Spleen (tissue), 11 donors: ENCODE measurements at regions not wholly inside any gene's neighbourhood (a gene's known extent, or its start where the extent isn't known, plus 50 kb on each side); places are given as distances from the start of the nearest gene placed in this dataset.

Experiments
- DNase-seq: peaks from one replicate; pipeline ENCODE4 v3.0.0-alpha.2; 2020
- H3K27ac ChIP-seq, 8 donors: fragments of 200-600 bp; sonication (generic) in 7 of 8; 1 replicate in 4 of 8; 2 replicates in 4 of 8; pipeline versions ENCODE4 v1.5.0 to v1.8.0; 2016 to 2021; ENCODE audit warnings: inconsistent platforms in 4 of 8, mild to moderate bottlenecking in 4 of 8, moderate library complexity in 1 of 8
- H3K27me3 ChIP-seq, 7 donors: fragments of 200-600 bp; sonication (generic) in 6 of 7; replicated peaks in 1 of 7; 1 replicate in 4 of 7; 2 replicates in 3 of 7; pipeline versions ENCODE4 v1.5.0 to v1.8.0; 2016 to 2021; ENCODE audit warnings: inconsistent platforms in 3 of 7, mild to moderate bottlenecking in 1 of 7
- H3K36me3 ChIP-seq, 6 donors: fragments of 200-600 bp; sonication (generic) in 5 of 6; 1 replicate in 4 of 6; 2 replicates in 2 of 6; pipeline versions ENCODE4 v1.5.0 to v1.8.0; 2016 to 2021; ENCODE audit warnings: inconsistent platforms in 2 of 6
- H3K4me1 ChIP-seq, 6 donors: fragments of 200-600 bp; sonication (generic) in 5 of 6; 1 replicate in 3 of 6; 2 replicates in 3 of 6; pipeline versions ENCODE4 v1.5.0 to v1.8.0; 2016 to 2021; ENCODE audit warnings: inconsistent platforms in 3 of 6
- H3K4me3 ChIP-seq, 8 donors: fragments of 200-600 bp; sonication (generic) in 7 of 8; 1 replicate in 4 of 8; 2 replicates in 4 of 8; pipeline versions ENCODE4 v1.5.0 to v1.8.0; 2016 to 2021; ENCODE audit warnings: inconsistent platforms in 4 of 8, mild to moderate bottlenecking in 4 of 8, moderate library complexity in 2 of 8
- H3K9me3 ChIP-seq, 8 donors: fragments of 200-600 bp; sonication (generic) in 7 of 8; 1 replicate in 4 of 8; 2 replicates in 4 of 8; pipeline versions ENCODE4 v1.5.0 to v1.8.0; 2016 to 2021; ENCODE audit warnings: inconsistent platforms in 4 of 8
- CTCF ChIP-seq, 11 experiments: fragments of 200-600 bp in 7 of 11; fragments of 450-650 bp in 4 of 11; sonication (generic) in 4 of 11; IDR thresholded peaks in 8 of 11; conservative IDR thresholded peaks in 3 of 11; 1 replicate in 7 of 11; 2 replicates in 4 of 11; pipeline versions ENCODE4 v1.4.0 to v1.8.0; 2016 to 2021; ENCODE audit warnings: antibody characterized with exemption in 11 of 11, inconsistent platforms in 4 of 11, mild to moderate bottlenecking in 1 of 11
- POLR2A ChIP-seq, 3 donors: fragments of 450-650 bp; IDR thresholded peaks; one replicate each; pipeline ENCODE4 v1.5.1; 2017; ENCODE audit warnings: antibody characterized with exemption in 3 of 3, mild to moderate bottlenecking in 1 of 3
- POLR2AphosphoS5 ChIP-seq, 3 donors: sonication (generic); formaldehyde crosslinking; IDR thresholded peaks; one replicate each; pipeline ENCODE4 v1.5.1; 2017; ENCODE audit warnings: antibody characterized with exemption in 3 of 3
- WGBS, 5 donors: extraction: QIAGEN DNeasy Blood & Tissue Kit in 3 of 5; methylation state at CpG; one replicate each; pipeline versions ENCODE4 v1.1.5 to v1.1.7; 2013 to 2018; 5-methylcytosine and 5-hydroxymethylcytosine counted together
- intact Hi-C: fragments of 100-400 bp; cut with DNase I; formaldehyde crosslinking; loops from one replicate; pipeline ENCODE4 v1.15.0; 2023; ENCODE audit warnings: low total_unique reads
- donor health status: healthy with polysubstance abuse.
- donor health status: DM: no; HTN: no; CAD: no; lungs with moderate emphysema.
- donor health status: DM: no; HTN: no; CAD: no.
- donor health status: Bipolar disorder and iron deficiency.
- donor health status: healthy.
- donor health status: DM: no; HTN: no; CAD: no.
- donor health status: DM: yes; HTN: yes; CAD: no.

GRCh38 chr2:105644174-105644980 is 100.3 kb upstream of the NCK2 start:
- Histone ChIP-seq H3K27ac (peak overlapping the region in 6 of 8 donors; percentile 13 to 54 (median 28)), H3K4me3 (no peak overlapping the region), H3K27me3 (no peaks in the 10 kb centered on the region), H3K9me3 (peaks cover 0 to 4% (median 0%) of the 10 kb centered on the region in 8 donors), H3K4me1 (no peaks in the 10 kb centered on the region), H3K36me3 (no peaks in the 10 kb centered on the region)
- no peak for TF ChIP-seq POLR2AphosphoS5 (IDR thresholded peaks at IDR 0.05)
- no peak for TF ChIP-seq CTCF (IDR thresholded peaks at IDR 0.05 in 8 of 11, conservative IDR thresholded peaks at IDR 0.05 in 3 of 11)
- no peak for TF ChIP-seq POLR2A (IDR thresholded peaks at IDR 0.05)
- WGBS, 5 donors: 62 to 74% (median 73%) methylated on average over 18 of the region's 18 CpGs
- intact Hi-C loops: no loop called here
- no peak for DNase-seq

GRCh38 chr2:105643405-105644173 is 101.1 kb upstream of the NCK2 start:
- intact Hi-C loops: no loop called here
- peak overlapping the region in 4 of 8 donors; percentile 17 to 54 (median 40) for H3K27ac ChIP-seq
- no peaks in the 10 kb centered on the region for H3K36me3 ChIP-seq
- H3K4me1 ChIP-seq: no peaks in the 10 kb centered on the region
- whole genome bisulfite sequencing, 5 donors: 58 to 73% (median 65%) methylated on average over 15 of the region's 15 CpGs
- no peak for TF ChIP-seq CTCF (IDR thresholded peaks at IDR 0.05 in 8 of 11, conservative IDR thresholded peaks at IDR 0.05 in 3 of 11)
- TF ChIP-seq POLR2A (IDR thresholded peaks at IDR 0.05): no peak
- TF ChIP-seq POLR2AphosphoS5 (IDR thresholded peaks at IDR 0.05): no peak
- no peaks in the 10 kb centered on the region for H3K9me3 ChIP-seq
- no peak for DNase-seq
- no peak overlapping the region for H3K4me3 ChIP-seq
- H3K27me3 ChIP-seq: no peaks in the 10 kb centered on the region

- H3K9me3 ChIP-seq: no peaks in the 10 kb centered on the region
- H3K4me1 ChIP-seq: no peaks in the 10 kb centered on the region
- H3K4me3 ChIP-seq: no peak overlapping the region
- no peak overlapping the region for H3K27ac ChIP-seq
- DNase-seq: no peak
- H3K36me3 ChIP-seq: no peaks in the 10 kb centered on the region
- no peaks in the 10 kb centered on the region for H3K27me3 ChIP-seq
- 80 to 88% (median 85%) methylated on average over 12 of the region's 12 CpGs for WGBS, 5 donors
- intact Hi-C loops: no loop called here
- no peak for TF ChIP-seq POLR2AphosphoS5 (IDR thresholded peaks at IDR 0.05)
- TF ChIP-seq CTCF (IDR thresholded peaks at IDR 0.05 in 8 of 11, conservative IDR thresholded peaks at IDR 0.05 in 3 of 11): no peak
- TF ChIP-seq POLR2A (IDR thresholded peaks at IDR 0.05): no peak
Observed at GRCh38 chr2:105641389-105641811, 103.3 kb upstream of the NCK2 start.

GRCh38 chr2:105640246-105640645 is 104.5 kb upstream of the NCK2 start:
- Histone ChIP-seq H3K27me3 (no peaks in the 10 kb centered on the region), H3K4me1 (no peaks in the 10 kb centered on the region), H3K9me3 (no peaks in the 10 kb centered on the region), H3K27ac (no peak overlapping the region), H3K36me3 (no peaks in the 10 kb centered on the region), H3K4me3 (no peak overlapping the region)
- no peak for DNase-seq
- TF ChIP-seq POLR2AphosphoS5 (IDR thresholded peaks at IDR 0.05): no peak
- TF ChIP-seq CTCF (IDR thresholded peaks at IDR 0.05 in 8 of 11, conservative IDR thresholded peaks at IDR 0.05 in 3 of 11): no peak
- no peak for TF ChIP-seq POLR2A (IDR thresholded peaks at IDR 0.05)
- intact Hi-C loops: no loop called here
- WGBS, 5 donors: 67 to 95% (median 92%) methylated on average over 4 of the region's 4 CpGs
